Activated CD4-positive, alpha-beta T cell treated with anti-CD3 and anti-CD28 coated beads, Interleukin-2, amount 10 ng/mL, durations not matched to agents 7 days and 5 days (primary cell): ENCODE measurements at regions not wholly inside any gene's neighbourhood (a gene's known extent, or its start where the extent isn't known, plus 50 kb on each side); places are given as distances from the start of the nearest gene placed in this dataset.

Source experiments
- CTCF ChIA-PET: fragments of 350-600 bp; sonication (Branson Sonifier 250); formaldehyde crosslinking; loops from one replicate; lab custom pipeline; 2021; ENCODE audit warnings: antibody characterized with exemption; lab: Charles Lee
- POLR2A ChIA-PET: fragments of 350-600 bp; sonication (Branson Sonifier 250); formaldehyde crosslinking; loops from one replicate; lab custom pipeline; 2021; ENCODE audit warnings: antibody characterized with exemption; lab: Charles Lee
- DNase-seq: peaks from one replicate; pipeline ENCODE4 v3.0.0-alpha.2; 2020
- H3K27ac Mint-ChIP-seq: one replicate; pipeline ENCODE4 v1.8.0; 2021; ENCODE audit warnings: mild to moderate bottlenecking, moderate library complexity, mixed read lengths
- H3K27me3 Mint-ChIP-seq: one replicate; pipeline ENCODE4 v1.8.0; 2021; ENCODE audit warnings: mixed read lengths
- H3K36me3 Mint-ChIP-seq: one replicate; pipeline ENCODE4 v1.8.0; 2021; ENCODE audit warnings: low read depth, mixed read lengths
- H3K4me1 Mint-ChIP-seq: one replicate; pipeline ENCODE4 v1.8.0; 2021; ENCODE audit warnings: mixed read lengths
- H3K4me3 Mint-ChIP-seq: one replicate; pipeline ENCODE4 v1.8.0; 2021; ENCODE audit warnings: mild to moderate bottlenecking, moderate library complexity, mixed read lengths
- H3K9me3 Mint-ChIP-seq: one replicate; pipeline ENCODE4 v1.8.0; 2021; ENCODE audit warnings: mixed read lengths

- POLR2A ChIA-PET, result no interaction called here
Measured at GRCh38 chr4:159495515-159496236, 392.8 kb downstream of the RAPGEF2 start.

GRCh38 chr4:159496248-159496647, 393.4 kb downstream of the RAPGEF2 start:
- no peaks in the 10 kb centered on the region for H3K4me1 Mint-ChIP-seq
- POLR2A ChIA-PET, result no interaction called here
- H3K4me3 Mint-ChIP-seq, result no peak overlapping the region
- CTCF ChIA-PET, result no interaction called here
- H3K36me3 Mint-ChIP-seq, result no peaks in the 10 kb centered on the region
- no peaks in the 10 kb centered on the region for H3K9me3 Mint-ChIP-seq
- H3K27me3 Mint-ChIP-seq, result peaks cover 2% of the 10 kb centered on the region
- H3K27ac Mint-ChIP-seq, result no peak overlapping the region
- no peak for DNase-seq

More at GRCh38 chr4:159495515-159496236, 392.8 kb downstream of the RAPGEF2 start:
- Mint-ChIP-seq H3K27me3 (peaks cover 2% of the 10 kb centered on the region), H3K36me3 (no peaks in the 10 kb centered on the region), H3K27ac (no peak overlapping the region), H3K9me3 (no peaks in the 10 kb centered on the region), H3K4me1 (no peaks in the 10 kb centered on the region), H3K4me3 (no peak overlapping the region)
- CTCF ChIA-PET, result no interaction called here
- no peak for DNase-seq

- DNase-seq, result no peak
- no peaks in the 10 kb centered on the region for H3K4me1 Mint-ChIP-seq
- no peak overlapping the region for H3K27ac Mint-ChIP-seq
- POLR2A ChIA-PET, result no interaction called here
- peaks cover 2% of the 10 kb centered on the region for H3K27me3 Mint-ChIP-seq
- H3K4me3 Mint-ChIP-seq, result no peak overlapping the region
- CTCF ChIA-PET, result interaction anchor here (1.2 kb wide), 1 partner anchor 34 kb away, joined by 3 read pairs; no protein-coding TSS in a partner anchor
- no peaks in the 10 kb centered on the region for H3K36me3 Mint-ChIP-seq
- no peaks in the 10 kb centered on the region for H3K9me3 Mint-ChIP-seq
Measured at GRCh38 chr4:159497936-159498335, 395.1 kb downstream of the RAPGEF2 start.

GRCh38 chr4:159498446-159499115, 395.7 kb downstream of the RAPGEF2 start:
- no peaks in the 10 kb centered on the region for H3K36me3 Mint-ChIP-seq
- ChIA-PET CTCF (no interaction called here), POLR2A (no interaction called here)
- DNase-seq, result no peak
- H3K27ac Mint-ChIP-seq, result no peak overlapping the region
- peaks cover 2% of the 10 kb centered on the region for H3K27me3 Mint-ChIP-seq
- H3K4me3 Mint-ChIP-seq, result no peak overlapping the region
- H3K9me3 Mint-ChIP-seq, result no peaks in the 10 kb centered on the region
- no peaks in the 10 kb centered on the region for H3K4me1 Mint-ChIP-seq

- Mint-ChIP-seq H3K9me3 (no peaks in the 10 kb centered on the region), H3K27me3 (no peaks in the 10 kb centered on the region), H3K4me3 (no peak overlapping the region), H3K27ac (no peak overlapping the region), H3K4me1 (no peaks in the 10 kb centered on the region), H3K36me3 (no peaks in the 10 kb centered on the region)
- DNase-seq, result no peak
- CTCF ChIA-PET, result no interaction called here
- POLR2A ChIA-PET, result no interaction called here
Measured at GRCh38 chr4:159500861-159501260, 398.0 kb downstream of the RAPGEF2 start.

GRCh38 chr4:159503236-159504008, 400.5 kb downstream of the RAPGEF2 start:
- Mint-ChIP-seq H3K4me1 (no peaks in the 10 kb centered on the region), H3K27me3 (no peaks in the 10 kb centered on the region), H3K4me3 (no peak overlapping the region), H3K27ac (no peak overlapping the region), H3K9me3 (no peaks in the 10 kb centered on the region), H3K36me3 (no peaks in the 10 kb centered on the region)
- DNase-seq, result no peak
- POLR2A ChIA-PET, result no interaction called here
- CTCF ChIA-PET, result no interaction called here

GRCh38 chr4:159504684-159505083, 401.8 kb downstream of the RAPGEF2 start:
- DNase-seq, result no peak
- CTCF ChIA-PET, result interaction anchor here (0.6 kb wide), 1 partner anchor 387 kb away, joined by 3 read pairs; no protein-coding TSS in a partner anchor
- no peaks in the 10 kb centered on the region for H3K27me3 Mint-ChIP-seq
- H3K4me1 Mint-ChIP-seq, result no peaks in the 10 kb centered on the region
- POLR2A ChIA-PET, result no interaction called here
- H3K27ac Mint-ChIP-seq, result no peak overlapping the region
- no peaks in the 10 kb centered on the region for H3K9me3 Mint-ChIP-seq
- no peak overlapping the region for H3K4me3 Mint-ChIP-seq
- H3K36me3 Mint-ChIP-seq, result no peaks in the 10 kb centered on the region

GRCh38 chr4:159505266-159505975, 402.5 kb downstream of the RAPGEF2 start:
- ChIA-PET POLR2A (no interaction called here), CTCF (interaction anchor here (0.6 kb wide), 1 partner anchor 388 kb away, joined by 3 read pairs; no protein-coding TSS in a partner anchor)
- H3K4me1 Mint-ChIP-seq, result no peaks in the 10 kb centered on the region
- no peak for DNase-seq
- H3K9me3 Mint-ChIP-seq, result no peaks in the 10 kb centered on the region
- no peak overlapping the region for H3K4me3 Mint-ChIP-seq
- no peaks in the 10 kb centered on the region for H3K27me3 Mint-ChIP-seq
- no peaks in the 10 kb centered on the region for H3K36me3 Mint-ChIP-seq
- no peak overlapping the region for H3K27ac Mint-ChIP-seq

GRCh38 chr4:159506801-159507517, 404.1 kb downstream of the RAPGEF2 start:
- Mint-ChIP-seq H3K4me1 (no peaks in the 10 kb centered on the region), H3K4me3 (no peak overlapping the region), H3K27me3 (no peaks in the 10 kb centered on the region), H3K9me3 (no peaks in the 10 kb centered on the region), H3K27ac (no peak overlapping the region), H3K36me3 (no peaks in the 10 kb centered on the region)
- DNase-seq, result no peak
- ChIA-PET POLR2A (no interaction called here), CTCF (no interaction called here)

- CTCF ChIA-PET, result no interaction called here
- Mint-ChIP-seq H3K27me3 (no peaks in the 10 kb centered on the region), H3K9me3 (no peaks in the 10 kb centered on the region), H3K4me3 (no peak overlapping the region), H3K4me1 (no peaks in the 10 kb centered on the region), H3K36me3 (no peaks in the 10 kb centered on the region), H3K27ac (no peak overlapping the region)
- POLR2A ChIA-PET, result no interaction called here
- DNase-seq, result no peak
Measured at GRCh38 chr4:159508917-159509500, 406.1 kb downstream of the RAPGEF2 start.

- Mint-ChIP-seq H3K9me3 (no peaks in the 10 kb centered on the region), H3K4me1 (no peaks in the 10 kb centered on the region), H3K27ac (no peak overlapping the region), H3K4me3 (no peak overlapping the region), H3K36me3 (no peaks in the 10 kb centered on the region), H3K27me3 (no peaks in the 10 kb centered on the region)
- CTCF ChIA-PET, result no interaction called here
- POLR2A ChIA-PET, result no interaction called here
- no peak for DNase-seq
Measured at GRCh38 chr4:159512348-159512747, 409.5 kb downstream of the RAPGEF2 start.
